ENCODE measurements at regions not wholly inside any gene's neighbourhood (a gene's known extent, or its start where the extent isn't known, plus 50 kb on each side); places are given as distances from the start of the nearest gene placed in this dataset.

DNA sequence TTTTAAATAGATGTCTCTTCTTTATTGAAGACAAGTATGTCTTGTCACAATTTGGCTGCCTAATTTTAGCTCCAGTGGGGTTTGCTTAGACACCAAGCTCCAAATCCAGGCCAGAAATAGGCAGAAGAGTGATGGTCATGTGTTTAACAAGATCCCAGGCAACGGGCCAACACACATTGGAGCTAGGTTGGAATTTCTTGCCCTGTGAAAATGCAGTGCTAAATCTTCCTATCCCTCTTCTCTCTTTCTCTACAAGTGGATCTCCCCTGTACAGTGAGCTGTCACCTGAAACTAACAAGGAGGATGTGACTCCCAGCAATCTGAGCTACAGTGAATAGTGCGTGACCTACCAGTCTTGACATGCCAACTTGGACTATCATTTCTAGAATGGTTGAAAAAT, 65.3 kb upstream of the VGLL2 start (continued):
- TF ChIP-seq CREM (CRISPR knock-in tag; IDR thresholded peaks at IDR 0.05), result no peak
- no peak for TF ChIP-seq FOXJ3 (CRISPR knock-in tag; IDR thresholded peaks at IDR 0.05; ENCODE audit: borderline replicate concordance)
- TF ChIP-seq TEAD1 (CRISPR knock-in tag; IDR thresholded peaks at IDR 0.05), result no peak
- no peak for TF ChIP-seq CDX4 (CRISPR knock-in tag; IDR thresholded peaks at IDR 0.05; ENCODE audit: borderline replicate concordance)
- no peak for TF ChIP-seq TCF7 (CRISPR knock-in tag; IDR thresholded peaks at IDR 0.05; ENCODE audit: low read depth)

DNA sequence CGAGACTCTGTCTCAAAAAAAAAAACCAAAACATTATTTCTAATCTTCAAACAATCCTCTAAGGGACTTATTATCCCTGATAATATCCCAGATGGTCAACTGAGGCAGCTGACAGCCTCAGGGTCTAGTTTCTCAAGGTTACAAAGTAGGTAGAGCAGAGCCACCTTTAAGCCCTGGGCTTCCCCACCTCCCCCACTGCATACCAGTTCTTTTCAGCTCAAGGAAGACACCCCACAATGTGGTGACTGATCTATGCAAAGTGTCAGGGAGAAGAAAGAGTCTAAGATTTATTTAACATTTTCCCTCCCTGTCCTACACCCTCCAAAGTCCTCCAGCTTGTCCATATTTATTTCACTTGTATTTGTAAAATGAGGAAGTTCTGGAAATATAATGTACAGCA, 60.5 kb upstream of the VGLL2 start:
- CTCF ChIA-PET, result interaction anchor here (1.3 kb wide), 1 partner anchor 63 kb away, joined by 3 read pairs; no protein-coding TSS in a partner anchor
- POLR2A ChIA-PET, result interaction anchor here (0.6 kb wide), 1 partner anchor 16 kb away, joined by 3 read pairs; no protein-coding TSS in a partner anchor
- DNase-seq (ENCODE audit: low spot score) (no peak), ATAC-seq (peak; percentile 50)
- Mint-ChIP-seq H3K27ac (no peak overlapping the region), H3K4me3 (no peak overlapping the region), H3K36me3 (no peaks in the 10 kb centered on the region), H3K9me3 (peaks cover 8% of the 10 kb centered on the region), H3K27me3 (ENCODE audit: low read depth) (no peaks in the 10 kb centered on the region), H3K4me1 (peaks cover 12% of the 10 kb centered on the region)
- no peak for TF ChIP-seq ERG (CRISPR knock-in tag; IDR thresholded peaks at IDR 0.05)
- TF ChIP-seq, protein P1, sequence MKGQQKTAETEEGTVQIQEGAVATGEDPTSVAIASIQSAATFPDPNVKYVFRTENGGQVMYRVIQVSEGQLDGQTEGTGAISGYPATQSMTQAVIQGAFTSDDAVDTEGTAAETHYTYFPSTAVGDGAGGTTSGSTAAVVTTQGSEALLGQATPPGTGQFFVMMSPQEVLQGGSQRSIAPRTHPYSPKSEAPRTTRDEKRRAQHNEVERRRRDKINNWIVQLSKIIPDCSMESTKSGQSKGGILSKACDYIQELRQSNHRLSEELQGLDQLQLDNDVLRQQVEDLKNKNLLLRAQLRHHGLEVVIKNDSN (CRISPR knock-in tag; IDR thresholded peaks at IDR 0.05), result no peak
- no peak for TF ChIP-seq CREM (CRISPR knock-in tag; IDR thresholded peaks at IDR 0.05)
- TF ChIP-seq, protein P2, sequence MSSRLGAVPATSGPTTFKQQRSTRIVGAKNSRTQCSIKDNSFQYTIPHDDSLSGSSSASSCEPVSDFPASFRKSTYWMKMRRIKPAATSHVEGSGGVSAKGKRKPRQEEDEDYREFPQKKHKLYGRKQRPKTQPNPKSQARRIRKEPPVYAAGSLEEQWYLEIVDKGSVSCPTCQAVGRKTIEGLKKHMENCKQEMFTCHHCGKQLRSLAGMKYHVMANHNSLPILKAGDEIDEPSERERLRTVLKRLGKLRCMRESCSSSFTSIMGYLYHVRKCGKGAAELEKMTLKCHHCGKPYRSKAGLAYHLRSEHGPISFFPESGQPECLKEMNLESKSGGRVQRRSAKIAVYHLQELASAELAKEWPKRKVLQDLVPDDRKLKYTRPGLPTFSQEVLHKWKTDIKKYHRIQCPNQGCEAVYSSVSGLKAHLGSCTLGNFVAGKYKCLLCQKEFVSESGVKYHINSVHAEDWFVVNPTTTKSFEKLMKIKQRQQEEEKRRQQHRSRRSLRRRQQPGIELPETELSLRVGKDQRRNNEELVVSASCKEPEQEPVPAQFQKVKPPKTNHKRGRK (CRISPR knock-in tag; IDR thresholded peaks at IDR 0.05; ENCODE audit: borderline replicate concordance), result no peak
- TF ChIP-seq STAT6 (CRISPR knock-in tag; conservative IDR thresholded peaks at IDR 0.05; ENCODE audit: low read depth), result no peak
- no peak for TF ChIP-seq CDX4 (CRISPR knock-in tag; IDR thresholded peaks at IDR 0.05; ENCODE audit: borderline replicate concordance)
- no peak for TF ChIP-seq KAT7 (CRISPR knock-in tag; IDR thresholded peaks at IDR 0.05; ENCODE audit: borderline replicate concordance)
- no peak for TF ChIP-seq SMAD4 (CRISPR knock-in tag; IDR thresholded peaks at IDR 0.05)
- TF ChIP-seq JAZF1 (CRISPR knock-in tag; IDR thresholded peaks at IDR 0.05), result no peak
- TF ChIP-seq ZNF219 (CRISPR knock-in tag; IDR thresholded peaks at IDR 0.05; ENCODE audit: borderline replicate concordance), result no peak
- TF ChIP-seq ZNF121 (CRISPR knock-in tag; IDR thresholded peaks at IDR 0.05), result no peak
- TF ChIP-seq ZBTB21 (CRISPR knock-in tag; IDR thresholded peaks at IDR 0.05; ENCODE audit: borderline replicate concordance), result no peak
- no peak for TF ChIP-seq CBFB (CRISPR knock-in tag; IDR thresholded peaks at IDR 0.05; ENCODE audit: low read depth)

- POLR2A ChIA-PET, result no interaction called here
- H3K4me3 Mint-ChIP-seq, result no peak overlapping the region
- peak overlapping the region; percentile 29; the same call in 1 of the 2 replicates for H3K27ac Mint-ChIP-seq
- H3K4me1 Mint-ChIP-seq, result peaks cover 12% of the 10 kb centered on the region
- ATAC-seq, result no peak
- no peaks in the 10 kb centered on the region for H3K27me3 Mint-ChIP-seq (ENCODE audit: low read depth)
- H3K9me3 Mint-ChIP-seq, result peaks cover 10% of the 10 kb centered on the region
- H3K36me3 Mint-ChIP-seq, result no peaks in the 10 kb centered on the region
- no peak for DNase-seq (ENCODE audit: low spot score)
- CTCF ChIA-PET, result no interaction called here
- TF ChIP-seq, protein P3, sequence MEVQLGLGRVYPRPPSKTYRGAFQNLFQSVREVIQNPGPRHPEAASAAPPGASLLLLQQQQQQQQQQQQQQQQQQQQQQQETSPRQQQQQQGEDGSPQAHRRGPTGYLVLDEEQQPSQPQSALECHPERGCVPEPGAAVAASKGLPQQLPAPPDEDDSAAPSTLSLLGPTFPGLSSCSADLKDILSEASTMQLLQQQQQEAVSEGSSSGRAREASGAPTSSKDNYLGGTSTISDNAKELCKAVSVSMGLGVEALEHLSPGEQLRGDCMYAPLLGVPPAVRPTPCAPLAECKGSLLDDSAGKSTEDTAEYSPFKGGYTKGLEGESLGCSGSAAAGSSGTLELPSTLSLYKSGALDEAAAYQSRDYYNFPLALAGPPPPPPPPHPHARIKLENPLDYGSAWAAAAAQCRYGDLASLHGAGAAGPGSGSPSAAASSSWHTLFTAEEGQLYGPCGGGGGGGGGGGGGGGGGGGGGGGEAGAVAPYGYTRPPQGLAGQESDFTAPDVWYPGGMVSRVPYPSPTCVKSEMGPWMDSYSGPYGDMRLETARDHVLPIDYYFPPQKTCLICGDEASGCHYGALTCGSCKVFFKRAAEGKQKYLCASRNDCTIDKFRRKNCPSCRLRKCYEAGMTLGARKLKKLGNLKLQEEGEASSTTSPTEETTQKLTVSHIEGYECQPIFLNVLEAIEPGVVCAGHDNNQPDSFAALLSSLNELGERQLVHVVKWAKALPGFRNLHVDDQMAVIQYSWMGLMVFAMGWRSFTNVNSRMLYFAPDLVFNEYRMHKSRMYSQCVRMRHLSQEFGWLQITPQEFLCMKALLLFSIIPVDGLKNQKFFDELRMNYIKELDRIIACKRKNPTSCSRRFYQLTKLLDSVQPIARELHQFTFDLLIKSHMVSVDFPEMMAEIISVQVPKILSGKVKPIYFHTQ (CRISPR knock-in tag; IDR thresholded peaks at IDR 0.05), result no peak
- TF ChIP-seq HMGXB4 (CRISPR knock-in tag; IDR thresholded peaks at IDR 0.05), result no peak
- TF ChIP-seq, protein P4, sequence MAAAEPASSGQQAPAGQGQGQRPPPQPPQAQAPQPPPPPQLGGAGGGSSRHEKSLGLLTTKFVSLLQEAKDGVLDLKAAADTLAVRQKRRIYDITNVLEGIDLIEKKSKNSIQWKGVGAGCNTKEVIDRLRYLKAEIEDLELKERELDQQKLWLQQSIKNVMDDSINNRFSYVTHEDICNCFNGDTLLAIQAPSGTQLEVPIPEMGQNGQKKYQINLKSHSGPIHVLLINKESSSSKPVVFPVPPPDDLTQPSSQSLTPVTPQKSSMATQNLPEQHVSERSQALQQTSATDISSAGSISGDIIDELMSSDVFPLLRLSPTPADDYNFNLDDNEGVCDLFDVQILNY (CRISPR knock-in tag; IDR thresholded peaks at IDR 0.05), result no peak
- TF ChIP-seq MXD4 (CRISPR knock-in tag; IDR thresholded peaks at IDR 0.05; ENCODE audit: borderline replicate concordance), result no peak
These were observed 59.5 kb upstream of the VGLL2 start for GRCh38 chr6:117205876-117206275.
